NCI-H2196 treated with DMSO at 0.1 percent for 48 hours (cell line): ENCODE measurements at regions not wholly inside any gene's neighbourhood (a gene's known extent, or its start where the extent isn't known, plus 50 kb on each side); places are given as distances from the start of the nearest gene placed in this dataset.

ENCODE experiments used
- DNase-seq: peaks from one replicate; lab custom pipeline; 2025; ENCODE audit not compliant: unreplicated experiment; lab: John Stamatoyannopoulos, UW

- DNase-seq = no peak
Measured at GRCh38 chr16:87186446-87186845, 130.7 kb downstream of the C16orf95 start.

- no peak for DNase-seq
Measured at GRCh38 chr16:87186876-87187533, 130.2 kb downstream of the C16orf95 start.

- DNase-seq = no peak
Measured at GRCh38 chr16:87188104-87188503, 129.1 kb downstream of the C16orf95 start.

- DNase-seq = no peak
Measured at GRCh38 chr16:87189426-87189825, 127.8 kb downstream of the C16orf95 start.

GRCh38 chr16:87190288-87191230, 126.6 kb downstream of the C16orf95 start:
- no peak for DNase-seq

DNA sequence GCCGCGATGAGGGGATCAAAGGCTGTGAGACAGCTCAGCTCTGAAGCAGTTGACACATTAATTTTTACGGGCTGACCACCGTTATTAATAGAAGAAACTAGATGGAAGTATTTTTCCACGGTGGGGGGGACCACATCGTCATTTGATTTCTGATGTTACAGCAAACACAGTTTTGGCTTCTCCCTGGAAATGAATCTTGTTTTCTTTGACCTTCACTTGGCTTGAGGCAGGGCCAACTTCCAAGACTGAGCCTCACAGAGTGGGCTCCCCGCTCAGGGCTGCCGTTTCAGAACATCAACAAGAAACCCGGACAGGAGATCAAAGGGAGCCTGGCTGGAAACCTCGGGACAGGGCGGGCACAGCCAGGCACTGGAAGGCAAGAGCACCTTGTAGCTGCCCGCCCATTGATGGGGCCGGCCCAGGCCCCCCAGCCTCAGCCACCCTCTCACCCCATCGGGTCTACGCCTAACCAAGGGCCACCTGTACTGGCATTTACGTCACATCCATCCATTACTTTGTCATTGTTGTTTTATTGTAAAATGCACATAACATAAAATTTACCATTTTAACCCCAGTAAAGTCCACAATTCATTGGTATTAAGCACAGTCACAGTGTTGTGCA, 124.6 kb downstream of the C16orf95 start:
- no peak for DNase-seq

- DNase-seq = no peak
Measured at GRCh38 chr16:87194172-87194571, 123.0 kb downstream of the C16orf95 start.

- no peak for DNase-seq
Measured at GRCh38 chr16:87195161-87195560, 122.0 kb downstream of the C16orf95 start.

DNA sequence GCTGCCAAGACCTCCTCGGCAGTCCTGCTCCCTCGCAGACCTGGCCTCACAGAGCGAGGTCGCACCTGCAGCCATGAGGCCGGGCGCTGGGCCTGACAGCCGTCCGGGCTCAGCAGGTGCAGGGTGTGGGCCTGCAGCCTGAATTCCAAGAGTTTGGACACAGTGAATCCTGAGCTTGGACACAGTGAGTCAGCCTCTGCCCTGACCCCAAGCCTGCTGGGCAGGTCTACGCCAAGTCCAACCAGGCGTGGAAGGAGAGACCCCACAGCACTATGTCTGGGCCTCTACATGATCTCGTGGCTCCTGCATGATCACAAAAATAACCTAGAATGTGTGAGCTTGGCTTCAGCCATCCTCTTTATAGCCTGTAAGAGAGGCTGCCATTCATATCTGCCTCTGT, 121.0 kb downstream of the C16orf95 start:
- no peak for DNase-seq

- DNase-seq = no peak
Measured at GRCh38 chr16:87196661-87197060, 120.5 kb downstream of the C16orf95 start.

- DNase-seq = no peak
Measured at GRCh38 chr16:87198328-87198832, 118.8 kb downstream of the C16orf95 start.

GRCh38 chr16:87198881-87199280, 118.3 kb downstream of the C16orf95 start:
- no peak for DNase-seq

DNA sequence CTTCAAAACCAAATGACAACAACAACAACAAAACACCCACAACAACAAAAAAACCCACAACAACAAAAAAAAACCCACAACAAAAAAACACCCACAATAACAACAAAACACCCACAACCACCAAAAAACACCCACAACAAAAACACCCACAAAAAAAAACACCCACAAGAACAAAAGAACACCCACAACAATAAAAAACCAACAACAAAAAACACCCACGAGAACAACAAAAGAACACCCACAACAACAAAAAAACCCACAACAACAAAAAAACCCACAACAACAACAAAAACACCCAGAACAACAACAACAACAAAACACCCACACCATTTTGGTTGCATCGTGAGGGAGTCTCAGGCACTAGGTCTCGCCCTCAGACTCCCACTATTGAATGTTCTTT, 117.8 kb downstream of the C16orf95 start:
- no peak for DNase-seq

DNA sequence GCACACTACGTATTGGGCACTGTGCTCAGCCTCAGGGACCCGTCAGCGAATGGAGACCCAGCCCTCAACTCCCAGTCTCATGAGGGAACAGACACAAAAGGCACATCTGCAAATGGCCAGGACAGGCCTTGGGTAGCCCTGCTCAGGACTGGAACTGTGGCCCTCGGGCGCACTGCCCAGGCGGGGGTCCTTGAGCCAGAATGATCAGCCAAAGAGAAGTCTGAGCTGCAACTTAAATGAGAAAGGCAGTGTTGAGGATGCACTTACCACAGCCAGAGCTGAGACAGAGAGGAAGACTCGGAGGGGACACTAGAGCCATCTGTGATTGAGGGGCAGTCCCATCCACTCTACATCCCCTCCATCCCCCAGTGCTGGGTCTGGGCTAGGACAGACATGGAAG, 117.3 kb downstream of the C16orf95 start:
- DNase-seq = no peak

DNA sequence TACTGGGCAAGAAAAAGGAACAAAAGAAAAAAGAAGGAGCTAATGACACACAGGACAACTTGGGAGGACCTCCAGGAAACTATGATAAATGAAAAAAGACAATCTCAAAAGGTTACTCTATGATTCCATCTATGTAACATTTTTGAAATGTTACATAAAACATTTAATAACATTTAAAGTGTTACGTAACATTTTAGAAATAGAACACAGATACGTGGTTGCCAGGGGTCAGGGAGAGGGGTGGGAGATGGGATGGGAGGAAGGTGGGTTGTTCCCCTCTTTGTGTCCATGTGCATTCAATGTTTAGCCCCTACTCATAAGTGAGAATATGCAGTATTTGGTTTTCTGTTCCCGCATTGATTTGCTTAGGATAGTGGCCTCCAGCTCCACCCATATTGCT, 116.6 kb downstream of the C16orf95 start:
- DNase-seq = no peak

DNA sequence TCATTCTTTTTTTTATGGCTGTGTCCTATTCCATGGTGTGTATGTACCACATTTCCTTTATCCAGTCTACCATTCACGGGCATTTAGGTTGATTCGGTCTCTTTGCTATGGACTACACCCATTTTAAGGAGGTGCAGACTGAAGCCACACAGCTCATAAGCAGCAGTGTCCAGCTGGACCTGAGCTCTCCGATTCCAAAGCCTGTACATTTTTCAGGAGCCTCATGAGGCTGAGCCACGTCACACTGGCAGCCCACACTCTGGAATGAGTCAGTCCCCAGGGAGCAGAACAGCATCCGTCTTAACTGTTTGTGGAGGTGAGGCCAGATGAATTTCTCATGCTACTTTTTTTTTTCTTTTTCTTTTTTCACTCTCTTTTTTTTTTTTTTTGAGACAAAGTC, 116.1 kb downstream of the C16orf95 start:
- no peak for DNase-seq

- no peak for DNase-seq
Measured at GRCh38 chr16:87201790-87202189, 115.4 kb downstream of the C16orf95 start.

DNA sequence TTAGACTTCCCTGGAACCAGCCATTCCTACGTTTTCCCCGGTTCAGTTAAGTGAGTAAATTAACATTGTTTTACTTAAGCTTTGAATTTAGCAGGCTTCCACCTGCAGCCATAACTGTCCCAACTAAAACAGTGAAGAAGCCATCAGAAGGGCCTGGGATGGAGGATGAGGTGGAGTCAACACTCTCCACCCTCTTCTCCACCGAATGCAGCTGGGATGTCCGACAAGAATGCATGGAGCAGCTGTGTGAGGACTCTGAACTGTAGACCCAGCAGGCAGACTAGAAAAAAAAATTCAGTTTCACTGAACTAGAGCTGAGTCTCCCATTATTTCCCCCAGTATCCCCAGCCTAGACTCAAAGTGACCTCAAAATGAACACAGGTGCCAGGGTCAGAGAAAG, 114.8 kb downstream of the C16orf95 start:
- no peak for DNase-seq

DNA sequence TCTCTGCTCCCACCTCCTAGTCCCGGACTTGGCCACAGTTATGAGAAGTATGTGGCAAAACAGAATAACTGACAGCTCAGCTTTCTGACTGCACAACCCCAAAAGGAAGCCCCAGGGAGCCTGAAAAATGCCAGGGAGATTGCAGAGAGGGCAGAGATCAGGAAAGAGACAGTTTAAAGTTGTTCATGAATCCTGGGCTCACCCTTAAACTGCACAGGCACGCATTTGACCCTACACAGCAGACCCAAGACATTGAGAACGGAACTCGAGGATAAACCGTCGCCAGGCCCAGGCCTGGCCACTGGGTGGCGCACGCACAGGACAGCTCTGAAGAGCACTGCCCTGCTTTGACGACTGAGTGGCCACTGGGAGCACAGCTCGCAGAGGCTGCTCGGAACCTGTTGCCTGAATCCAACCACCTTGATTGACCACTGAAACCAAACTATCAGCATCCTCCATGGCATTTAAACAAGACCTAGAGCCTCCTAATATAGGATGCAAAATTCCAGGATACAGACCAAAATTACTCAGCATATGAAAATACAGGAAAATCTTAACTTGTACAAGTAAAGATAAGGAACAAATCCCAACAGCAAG, 114.0 kb downstream of the C16orf95 start:
- no peak for DNase-seq

- no peak for DNase-seq
Measured at GRCh38 chr16:87206646-87207451, 110.3 kb downstream of the C16orf95 start.
